H1 (cell line): ENCODE measurements at regions not wholly inside any gene's neighbourhood (a gene's known extent, or its start where the extent isn't known, plus 50 kb on each side); places are given as distances from the start of the nearest gene placed in this dataset.

Experiments used
- CTCF ChIA-PET: fragments of 300-600 bp; sonication (Branson Sonifier 250); formaldehyde crosslinking; loops from one replicate; lab custom pipeline; 2021; ENCODE audit not compliant: partially characterized antibody; lab: Charles Lee
- POLR2A ChIA-PET: fragments of 300-600 bp; sonication (Branson Sonifier 250); formaldehyde crosslinking; loops from one replicate; lab custom pipeline; 2021; ENCODE audit warnings: inconsistent platforms; ENCODE audit not compliant: partially characterized antibody; lab: Charles Lee
- DNase-seq, 2 experiments: peaks; one replicate each; pipeline versions ENCODE4 v3.0.0 to v3.0.0-alpha.2; 2010 to 2022; ENCODE audit warnings: low spot score in 2 of 2, low read depth in 1 of 2, mixed read lengths in 1 of 2
- FAIRE-seq: peaks from 2 replicates; lab custom pipeline; 2011; peaks lifted over from hg19 to GRCh38; lab: Jason Lieb, UNC
- H2AFZ ChIP-seq: 2 replicates; pipeline ENCODE4 v1.8.1; 2012; ENCODE audit warnings: low read length, inconsistent platforms
- H2AK5ac ChIP-seq: 2 replicates; pipeline ENCODE4 v1.6.1; 2013; ENCODE audit warnings: low read depth, low read length
- H2BK120ac ChIP-seq: replicated peaks from 2 replicates; pipeline ENCODE3; 2013; ENCODE audit warnings: low read depth, low read length, inconsistent platforms
- H2BK12ac ChIP-seq: 2 replicates; pipeline ENCODE4 v1.6.1; 2013; ENCODE audit warnings: low read depth, low read length
- H2BK15ac ChIP-seq: 2 replicates; pipeline ENCODE4 v1.6.1; 2013; ENCODE audit warnings: low read length
- H2BK20ac ChIP-seq: 2 replicates; pipeline ENCODE4 v1.6.1; 2013; ENCODE audit warnings: low read length
- H2BK5ac ChIP-seq: 2 replicates; pipeline ENCODE4 v1.6.1; 2013; ENCODE audit warnings: low read depth, low read length
- H3K14ac ChIP-seq: 2 replicates; pipeline ENCODE4 v1.6.1; 2013; ENCODE audit warnings: inconsistent platforms; ENCODE audit not compliant: insufficient read length
- H3K18ac ChIP-seq: 2 replicates; pipeline ENCODE4 v1.6.1; 2013; ENCODE audit warnings: low read length; ENCODE audit errors: extremely low read depth
- H3K23ac ChIP-seq: 2 replicates; pipeline ENCODE4 v1.6.1; 2013; ENCODE audit warnings: inconsistent platforms; ENCODE audit not compliant: insufficient read length
- H3K23me2 ChIP-seq: 2 replicates; pipeline ENCODE4 v1.6.1; 2013; ENCODE audit warnings: low read depth, low read length
- H3K27ac ChIP-seq: 2 replicates; pipeline ENCODE4 v1.6.1; 2011; ENCODE audit warnings: low read depth, low read length, inconsistent platforms
- H3K27me3 ChIP-seq, 4 experiments: replicated peaks in 1 of 4; 1 replicate in 1 of 4; 2 replicates in 3 of 4; pipeline versions ENCODE4 v1.6.1 to v1.8.1; 2011 to 2013; ENCODE audit warnings: low read length in 3 of 4, mild to moderate bottlenecking in 3 of 4, inconsistent platforms in 2 of 4, mixed read lengths in 2 of 4, moderate library complexity in 1 of 4; ENCODE audit not compliant: control insufficient read depth in 3 of 4, insufficient read depth in 3 of 4; ENCODE audit errors: extremely low read depth in 1 of 4
- H3K36me3 ChIP-seq, 4 experiments: 2 replicates each; pipeline versions ENCODE4 v1.6.1 to v1.8.1; 2011 to 2013; ENCODE audit warnings: mild to moderate bottlenecking in 4 of 4, low read length in 3 of 4, moderate library complexity in 2 of 4, control low read depth in 1 of 4, inconsistent platforms in 1 of 4; ENCODE audit not compliant: insufficient read depth in 4 of 4, control insufficient read depth in 2 of 4
- H3K4ac ChIP-seq: replicated peaks from 2 replicates; pipeline ENCODE3; 2013; ENCODE audit warnings: low read length, low read depth, mixed read lengths, inconsistent platforms; ENCODE audit not compliant: insufficient read length
- H3K4me1 ChIP-seq, 4 experiments: replicated peaks in 1 of 4; 1 replicate in 1 of 4; 2 replicates in 3 of 4; pipeline versions ENCODE4 v1.6.1 to v1.8.1; 2011 to 2013; ENCODE audit warnings: low read length in 3 of 4, inconsistent platforms in 2 of 4, mixed read lengths in 1 of 4; ENCODE audit not compliant: insufficient read depth in 4 of 4, control insufficient read depth in 3 of 4
- H3K4me2 ChIP-seq, 2 experiments: 2 replicates each; pipeline versions ENCODE4 v1.6.1 to v1.8.1; 2011 to 2013; ENCODE audit warnings: low read depth in 2 of 2, low read length in 2 of 2, control low read depth in 1 of 2, inconsistent platforms in 1 of 2, mild to moderate bottlenecking in 1 of 2; ENCODE audit not compliant: insufficient read depth in 1 of 2
- H3K4me3 ChIP-seq, 4 experiments: fragments of 200-600, 300-600 bp in 1 of 4; sonication (generic), shearing (Covaris generic), sonication (Bioruptor Twin) in 1 of 4; 2 replicates each; pipeline versions ENCODE4 v1.5.1 to v1.8.1; 2011 to 2016; ENCODE audit warnings: low read length in 4 of 4, low read depth in 3 of 4, control low read depth in 2 of 4, inconsistent platforms in 2 of 4, mild to moderate bottlenecking in 2 of 4, mixed read lengths in 1 of 4, moderate library complexity in 1 of 4; ENCODE audit not compliant: insufficient read depth in 2 of 4; ENCODE audit errors: extremely low read depth in 1 of 4
- H3K56ac ChIP-seq: replicated peaks from 2 replicates; pipeline ENCODE3; 2013; ENCODE audit warnings: low read depth, mild to moderate bottlenecking, mixed read lengths, low read length, inconsistent platforms; ENCODE audit not compliant: insufficient read length
- H3K79me1 ChIP-seq: 2 replicates; pipeline ENCODE4 v1.6.1; 2013; ENCODE audit warnings: low read depth, low read length, control low read depth
- H3K79me2 ChIP-seq, 2 experiments: 2 replicates each; pipeline versions ENCODE4 v1.6.1 to v1.8.1; 2012 to 2013; ENCODE audit warnings: low read length in 2 of 2, mild to moderate bottlenecking in 2 of 2, inconsistent platforms in 1 of 2; ENCODE audit not compliant: insufficient read depth in 2 of 2, control insufficient read depth in 1 of 2
- H3K9ac ChIP-seq, 4 experiments: replicated peaks in 1 of 4; 1 replicate in 1 of 4; 2 replicates in 3 of 4; pipeline versions ENCODE4 v1.6.1 to v1.8.1; 2011 to 2013; ENCODE audit warnings: low read depth in 3 of 4, low read length in 3 of 4, control low read depth in 2 of 4, mild to moderate bottlenecking in 2 of 4, moderate library complexity in 2 of 4, inconsistent platforms in 1 of 4; ENCODE audit errors: extremely low read depth in 1 of 4
- H3K9me3 ChIP-seq, 2 experiments: 2 replicates each; pipeline versions ENCODE4 v1.6.1 to v1.8.1; 2012 to 2013; ENCODE audit warnings: mild to moderate bottlenecking in 2 of 2, moderate library complexity in 2 of 2, control low read depth in 1 of 2, inconsistent platforms in 1 of 2, low read depth in 1 of 2, low read length in 1 of 2, mixed read lengths in 1 of 2; ENCODE audit not compliant: insufficient read depth in 2 of 2
- H4K20me1 ChIP-seq, 2 experiments: replicated peaks in 1 of 2; 2 replicates each; pipeline versions ENCODE3 to v1.8.1; 2011 to 2013; ENCODE audit warnings: inconsistent platforms in 2 of 2, low read length in 2 of 2, mild to moderate bottlenecking in 1 of 2; ENCODE audit not compliant: insufficient read depth in 2 of 2, control insufficient read depth in 1 of 2
- H4K5ac ChIP-seq: 2 replicates; pipeline ENCODE4 v1.6.1; 2013; ENCODE audit warnings: low read length, low read depth, mixed read lengths, inconsistent platforms; ENCODE audit not compliant: insufficient read length
- H4K8ac ChIP-seq: 2 replicates; pipeline ENCODE4 v1.8.0; 2013; ENCODE audit warnings: mild to moderate bottlenecking, moderate library complexity, low read length, inconsistent platforms; ENCODE audit not compliant: insufficient read depth; ENCODE audit errors: extremely low read depth
- H4K91ac ChIP-seq: replicated peaks from 2 replicates; pipeline ENCODE3; 2013; ENCODE audit warnings: low read length, mixed read lengths, inconsistent platforms; ENCODE audit not compliant: insufficient read length
- WGBS, 2 experiments: shearing (Covaris generic) in 1 of 2; methylation state at CpG; one replicate each; pipeline versions ENCODE4 v1.1.6 to v1.1.7; 2013 to 2015; ENCODE audit warnings: low lambda C conversion rate in 2 of 2, mixed read lengths in 2 of 2, inconsistent platforms in 1 of 2, low coverage in 1 of 2, missing lambda C conversion rate in 1 of 2; ENCODE audit not compliant: insufficient replicate concordance in 2 of 2, insufficient coverage in 1 of 2, insufficient read length in 1 of 2; ENCODE audit errors: extremely low coverage in 1 of 2, missing lambda C conversion rate in 1 of 2; 5-methylcytosine and 5-hydroxymethylcytosine counted together

DNA sequence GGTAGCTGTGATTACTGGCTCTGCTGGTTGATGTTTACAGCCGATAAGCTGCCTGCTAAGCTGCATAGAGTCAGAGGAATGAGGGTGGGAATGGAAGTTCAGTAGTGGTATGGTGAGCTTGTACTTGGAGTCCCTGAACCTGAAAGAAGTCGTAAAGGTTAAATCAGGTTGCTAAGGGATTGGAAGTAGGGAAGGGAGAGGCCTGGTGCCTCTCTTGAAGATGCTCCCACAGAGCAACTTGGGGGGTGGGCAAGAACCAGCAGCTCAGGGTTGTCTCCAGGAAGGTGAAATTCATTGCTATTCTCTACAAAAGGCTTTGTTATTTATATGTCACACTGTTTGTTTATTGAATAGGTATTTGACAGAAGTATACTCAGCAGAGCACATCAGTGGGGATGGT lies 73.8 kb upstream of the OLFM4 start:
- ChIA-PET POLR2A (interaction anchor here (0.6 to 2.1 kb wide), 8 partner anchors 10 to 302 kb away, joined by 3 to 7 read pairs (median 4); partner anchors contain the start of genes PCDH8 and SUGT1), CTCF (interaction anchor here (0.6 to 6.1 kb wide), 16 partner anchors 9 to 346 kb away, joined by 3 to 63 read pairs (median 4); partner anchors contain the start of gene PCDH8)

More for the DNA sequence above, 73.8 kb upstream of the OLFM4 start:
- H3K4me1 ChIP-seq: peaks cover 7 to 23% (median 16%) of the 10 kb centered on the region in 4 experiments; a peak in 6 of 7 replicates
- H3K36me3 ChIP-seq: no peaks in the 10 kb centered on the region
- peak overlapping the region; percentile 70; the same call in 1 of the 2 replicates for H2BK12ac ChIP-seq
- no peak overlapping the region for H3K4ac ChIP-seq
- H3K56ac ChIP-seq: no peak overlapping the region
- no peaks in the 10 kb centered on the region for H3K79me1 ChIP-seq
- H3K18ac ChIP-seq: peak overlapping the region; percentile 93; the same call in 1 of the 2 replicates
- peak overlapping the region; percentile 38 for H4K5ac ChIP-seq
- H3K79me2 ChIP-seq: no peaks in the 10 kb centered on the region
- no peak overlapping the region for H2AFZ ChIP-seq
- H3K9ac ChIP-seq: no peak overlapping the region
- no peaks in the 10 kb centered on the region; a peak in 1 of 4 replicates for H3K9me3 ChIP-seq
- H4K20me1 ChIP-seq: no peaks in the 10 kb centered on the region
- no peaks in the 10 kb centered on the region for H3K23me2 ChIP-seq
- no peak overlapping the region for H3K23ac ChIP-seq
- no peak overlapping the region for H2BK15ac ChIP-seq
- H3K27ac ChIP-seq: no peak overlapping the region
- FAIRE-seq (peak; percentile 42), DNase-seq (peak in 1 of 2 experiments; percentile 38)
- peak overlapping the region; percentile 58 for H4K91ac ChIP-seq
- WGBS, 2 experiments: 29% methylated on average over 2 of the region's 2 CpGs; no CpG with 5 or more reads in 1 of the 2 experiments
- H2BK120ac ChIP-seq: peak overlapping the region; percentile 5
- H3K14ac ChIP-seq: no peak overlapping the region
- H2BK5ac ChIP-seq: peak overlapping the region; percentile 13; the same call in 1 of the 2 replicates
- peak overlapping the region; percentile 52 to 61 for H3K4me2 ChIP-seq
- peak overlapping the region in 1 of 4 experiments; percentile 46; a peak in 3 of 8 replicates for H3K4me3 ChIP-seq
- no peak overlapping the region for H2AK5ac ChIP-seq
- H2BK20ac ChIP-seq: peak overlapping the region; percentile 43; the same call in 1 of the 2 replicates
- H3K27me3 ChIP-seq: peaks cover 0 to 2% (median 0%) of the 10 kb centered on the region in 4 experiments; a peak in 3 of 7 replicates
- H4K8ac ChIP-seq: no peak overlapping the region
